HL-60 (cell line): ENCODE measurements at regions not wholly inside any gene's neighbourhood (a gene's known extent, or its start where the extent isn't known, plus 50 kb on each side); places are given as distances from the start of the nearest gene placed in this dataset.

Experiments
- DNase-seq, 2 experiments: peaks; one replicate each; pipeline ENCODE4 v3.0.0-alpha.2; 2010 to 2020; ENCODE audit warnings: low read depth in 1 of 2, low spot score in 1 of 2
- H3K27ac ChIP-seq: fragments of 250-450 bp; sonication (Bioruptor Pico); replicated peaks from 2 replicates; pipeline ENCODE4 v1.5.1; 2020; ENCODE audit warnings: mild to moderate bottlenecking, moderate library complexity
- H3K27me3 ChIP-seq: fragments of 250-450 bp; sonication (Bioruptor Pico); 2 replicates; pipeline ENCODE4 v1.5.1; 2021; ENCODE audit warnings: mild to moderate bottlenecking, moderate library complexity; ENCODE audit not compliant: insufficient read depth, poor library complexity, severe bottlenecking
- H3K4me3 ChIP-seq: replicated peaks from 2 replicates; pipeline ENCODE4 v1.5.1; 2011; ENCODE audit warnings: mild to moderate bottlenecking, control low read depth, low read length; ENCODE audit not compliant: insufficient read depth
- CTCF ChIP-seq: IDR thresholded peaks from one replicate; pipeline ENCODE4 v1.5.1; 2011; ENCODE audit warnings: low read length, control low read depth, inconsistent platforms; ENCODE audit not compliant: insufficient read depth
- GABPA ChIP-seq: IDR thresholded peaks from 2 replicates; pipeline ENCODE4 v1.6.1; 2012; ENCODE audit warnings: low read depth
- POLR2AphosphoS5 ChIP-seq: IDR thresholded peaks from 2 replicates; pipeline ENCODE4 v1.6.1; 2012; ENCODE audit warnings: low read depth
- REST ChIP-seq: IDR thresholded peaks from 2 replicates; pipeline ENCODE4 v1.6.1; 2012; ENCODE audit warnings: low read depth; ENCODE audit not compliant: insufficient replicate concordance
- SPI1 ChIP-seq: IDR thresholded peaks from 2 replicates; pipeline ENCODE4 v1.6.1; 2012; ENCODE audit warnings: low read depth, mild to moderate bottlenecking, borderline replicate concordance

- DNase-seq = no peak
- no peak overlapping the region for H3K4me3 ChIP-seq
- H3K27ac ChIP-seq = no peak overlapping the region
- H3K27me3 ChIP-seq = no peaks in the 10 kb centered on the region
- TF ChIP-seq POLR2AphosphoS5 (no peak), SPI1 (no peak), GABPA (no peak), REST (no peak)
Measured at GRCh38 chr11:134925432-134925831, 513.4 kb upstream of the B3GAT1 start.

- no peaks in the 10 kb centered on the region for H3K27me3 ChIP-seq
- TF ChIP-seq SPI1 (no peak), REST (no peak), CTCF (no peak), POLR2AphosphoS5 (no peak)
- no peak for DNase-seq
Measured at GRCh38 chr11:134923441-134923840, 511.4 kb upstream of the B3GAT1 start.

DNA sequence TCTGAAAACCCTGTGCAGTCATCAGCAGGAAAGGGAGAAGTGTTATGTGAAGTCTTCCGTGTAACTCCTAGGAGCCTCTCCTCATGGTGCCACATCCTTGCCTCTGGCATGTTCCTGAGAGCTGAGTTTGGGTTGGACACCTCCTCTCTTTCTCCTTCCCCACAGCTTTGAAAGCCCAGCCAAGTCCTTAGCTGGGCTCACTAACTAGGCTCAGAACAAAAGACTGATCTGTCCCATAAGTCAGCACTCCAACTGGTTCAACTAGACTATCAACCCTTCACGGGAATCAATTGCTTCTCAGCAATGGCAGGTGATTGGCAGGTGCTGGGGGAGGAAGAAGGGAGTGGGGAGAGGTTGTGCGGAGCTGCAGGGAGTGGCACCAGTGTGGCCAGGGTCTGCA lies 509.9 kb upstream of the B3GAT1 start:
- H3K27ac ChIP-seq = no peak overlapping the region
- H3K4me3 ChIP-seq = no peak overlapping the region
- TF ChIP-seq CTCF (no peak), GABPA (no peak), REST (no peak), POLR2AphosphoS5 (no peak)
- DNase-seq = no peak
- no peaks in the 10 kb centered on the region for H3K27me3 ChIP-seq

More at GRCh38 chr11:134923441-134923840, 511.4 kb upstream of the B3GAT1 start:
- Histone ChIP-seq H3K27ac (no peak overlapping the region), H3K4me3 (no peak overlapping the region)
